Hepatocyte (in vitro differentiated cells): ENCODE measurements at regions not wholly inside any gene's neighbourhood (a gene's known extent, or its start where the extent isn't known, plus 50 kb on each side); places are given as distances from the start of the nearest gene placed in this dataset.

Experiments
- EZH2 ChIP-seq: fragments of 200-600 bp; sonication (generic); IDR thresholded peaks from 2 replicates; pipeline ENCODE4 v1.6.1; 2016; ENCODE audit warnings: antibody characterized with exemption, mild to moderate bottlenecking, borderline replicate concordance
- EZH2phosphoT487 ChIP-seq: fragments of 200-600 bp; sonication (generic); IDR thresholded peaks from one replicate; pipeline ENCODE4 v1.6.1; 2018; ENCODE audit warnings: antibody characterized with exemption, mild to moderate bottlenecking, low read depth, moderate library complexity; ENCODE audit not compliant: unreplicated experiment, severe bottlenecking
- TF ChIP-seq, protein P1 (sequence below): fragments of 200-600 bp; sonication (generic); IDR thresholded peaks from 2 replicates; pipeline ENCODE4 v1.5.1; 2016; ENCODE audit warnings: antibody characterized with exemption, mild to moderate bottlenecking; ENCODE audit not compliant: poor library complexity

DNA sequence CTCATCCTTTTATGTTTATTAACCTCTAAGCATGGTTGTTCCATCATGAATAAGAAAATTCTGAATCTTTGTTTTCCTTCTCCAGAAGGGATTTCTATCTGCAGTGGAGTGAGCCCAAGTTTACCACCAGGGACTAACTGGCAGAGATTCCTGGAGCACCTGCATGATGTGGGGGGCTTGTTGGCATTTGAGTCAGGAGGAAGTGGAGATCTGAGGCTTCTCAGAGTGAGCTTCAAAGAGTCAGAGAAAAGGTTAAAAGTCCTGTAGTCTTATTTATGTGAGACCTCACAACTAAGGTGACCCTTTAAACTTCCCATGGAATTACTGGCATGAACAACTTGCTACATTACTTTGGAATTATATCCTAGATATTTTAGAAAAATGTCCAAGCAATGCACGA lies 138.1 kb upstream of the SLC24A3 start:
- TF ChIP-seq, protein P1, sequence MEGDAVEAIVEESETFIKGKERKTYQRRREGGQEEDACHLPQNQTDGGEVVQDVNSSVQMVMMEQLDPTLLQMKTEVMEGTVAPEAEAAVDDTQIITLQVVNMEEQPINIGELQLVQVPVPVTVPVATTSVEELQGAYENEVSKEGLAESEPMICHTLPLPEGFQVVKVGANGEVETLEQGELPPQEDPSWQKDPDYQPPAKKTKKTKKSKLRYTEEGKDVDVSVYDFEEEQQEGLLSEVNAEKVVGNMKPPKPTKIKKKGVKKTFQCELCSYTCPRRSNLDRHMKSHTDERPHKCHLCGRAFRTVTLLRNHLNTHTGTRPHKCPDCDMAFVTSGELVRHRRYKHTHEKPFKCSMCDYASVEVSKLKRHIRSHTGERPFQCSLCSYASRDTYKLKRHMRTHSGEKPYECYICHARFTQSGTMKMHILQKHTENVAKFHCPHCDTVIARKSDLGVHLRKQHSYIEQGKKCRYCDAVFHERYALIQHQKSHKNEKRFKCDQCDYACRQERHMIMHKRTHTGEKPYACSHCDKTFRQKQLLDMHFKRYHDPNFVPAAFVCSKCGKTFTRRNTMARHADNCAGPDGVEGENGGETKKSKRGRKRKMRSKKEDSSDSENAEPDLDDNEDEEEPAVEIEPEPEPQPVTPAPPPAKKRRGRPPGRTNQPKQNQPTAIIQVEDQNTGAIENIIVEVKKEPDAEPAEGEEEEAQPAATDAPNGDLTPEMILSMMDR: no peak
- TF ChIP-seq EZH2 (no peak), EZH2phosphoT487 (no peak)
